GM04504 (cell line): ENCODE measurements at regions not wholly inside any gene's neighbourhood (a gene's known extent, or its start where the extent isn't known, plus 50 kb on each side); places are given as distances from the start of the nearest gene placed in this dataset.

ENCODE experiments used
- DNase-seq: peaks from one replicate; pipeline ENCODE4 v3.0.0-alpha.2; 2012; ENCODE audit warnings: low read depth

DNA sequence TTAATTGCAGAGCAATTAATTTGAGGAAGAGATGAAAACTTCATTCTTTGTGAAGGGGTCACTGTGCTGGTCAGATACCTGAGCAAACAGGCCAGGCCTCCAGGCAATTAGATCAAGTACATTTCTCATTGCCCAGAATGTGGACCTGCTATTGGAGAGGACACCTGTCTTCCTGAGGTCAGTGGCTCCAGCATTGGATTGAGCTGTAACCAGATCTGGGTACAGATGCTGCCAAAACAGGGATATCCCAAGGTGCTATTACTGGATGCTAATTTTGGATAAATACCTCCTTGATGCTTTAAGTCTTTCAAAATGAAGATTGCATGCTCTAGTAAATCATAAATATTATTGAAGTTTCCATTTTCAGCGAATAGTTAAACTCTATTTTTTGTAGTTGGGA is 131.5 kb downstream of the FAM161A start:
- DNase-seq, result no peak

DNA sequence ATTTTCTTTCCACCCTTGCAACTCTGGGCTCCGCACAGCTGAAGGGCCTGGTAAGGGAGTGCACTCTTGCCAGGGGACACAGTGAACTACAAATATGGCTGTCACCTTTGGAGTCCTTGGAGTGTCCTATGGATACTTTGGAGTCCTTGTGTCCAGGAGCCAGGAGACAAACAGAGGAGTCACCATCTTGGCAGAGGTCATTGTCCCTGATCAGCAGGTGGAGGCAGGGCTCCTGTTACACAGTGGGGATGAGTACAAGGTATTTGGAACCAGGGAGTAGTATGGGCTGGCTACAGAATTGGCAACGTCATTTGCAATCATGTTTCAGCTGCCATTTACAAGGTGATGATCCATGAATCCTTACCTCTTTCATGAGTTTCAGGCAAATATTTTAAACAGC is 132.5 kb downstream of the FAM161A start:
- DNase-seq, result no peak

DNA sequence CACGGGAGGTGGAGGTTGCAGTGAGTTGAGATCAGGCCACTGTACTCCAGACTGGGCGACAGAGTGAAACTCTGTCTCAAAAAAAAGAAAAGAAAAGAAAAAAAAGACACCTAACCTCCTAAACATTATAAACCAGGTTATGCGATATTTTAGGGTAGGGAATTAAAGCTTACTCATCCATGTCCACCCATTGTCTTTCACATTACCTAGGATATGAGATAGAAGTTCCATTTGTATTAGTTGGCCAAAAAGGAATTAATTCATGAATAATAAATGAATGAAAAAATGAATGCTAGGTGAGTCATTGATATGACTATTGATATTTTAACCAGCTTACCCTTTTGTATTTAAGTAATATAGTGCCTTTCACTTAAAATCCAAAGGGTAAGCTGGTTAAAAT is 132.9 kb downstream of the FAM161A start:
- DNase-seq, result no peak

DNA sequence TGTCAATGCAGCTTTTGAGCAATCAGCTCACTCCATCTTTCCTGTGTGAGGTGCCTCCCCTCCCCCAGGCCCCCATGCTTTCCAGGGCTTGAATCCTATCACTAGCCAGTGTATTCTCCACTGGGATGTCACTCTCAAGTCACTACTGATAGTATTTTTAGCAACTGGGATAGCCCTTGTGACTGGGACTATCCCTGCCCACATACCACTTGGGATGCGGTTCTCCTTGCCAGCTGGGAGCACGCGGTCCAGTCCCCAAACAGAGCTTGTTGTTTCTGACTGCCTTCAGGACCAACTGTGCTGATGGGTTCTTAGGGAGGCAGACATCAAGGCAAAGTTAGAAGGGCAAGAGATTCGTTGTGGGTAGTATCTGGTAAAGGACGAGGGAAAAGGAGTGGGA is 134.9 kb downstream of the FAM161A start:
- DNase-seq, result no peak

DNA sequence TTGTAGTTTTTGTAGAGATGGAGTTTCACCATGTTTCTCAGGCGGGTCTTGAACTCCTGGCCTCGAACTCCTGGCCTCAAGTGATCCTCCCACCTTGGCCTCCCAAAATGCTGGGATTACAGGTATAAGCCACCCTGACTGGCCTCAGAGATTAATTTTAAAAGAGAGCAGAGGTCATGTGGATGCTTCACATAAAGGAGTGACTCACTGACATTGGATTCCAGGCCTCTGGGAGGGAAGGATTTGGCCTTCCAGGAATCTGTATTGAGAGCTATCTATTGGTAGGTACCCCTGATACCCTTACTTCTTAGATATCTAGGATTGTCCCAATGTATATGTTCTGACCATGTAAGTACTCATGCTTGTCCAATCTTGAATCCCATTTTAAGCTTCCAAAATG is 138.4 kb downstream of the FAM161A start:
- DNase-seq, result no peak

DNA sequence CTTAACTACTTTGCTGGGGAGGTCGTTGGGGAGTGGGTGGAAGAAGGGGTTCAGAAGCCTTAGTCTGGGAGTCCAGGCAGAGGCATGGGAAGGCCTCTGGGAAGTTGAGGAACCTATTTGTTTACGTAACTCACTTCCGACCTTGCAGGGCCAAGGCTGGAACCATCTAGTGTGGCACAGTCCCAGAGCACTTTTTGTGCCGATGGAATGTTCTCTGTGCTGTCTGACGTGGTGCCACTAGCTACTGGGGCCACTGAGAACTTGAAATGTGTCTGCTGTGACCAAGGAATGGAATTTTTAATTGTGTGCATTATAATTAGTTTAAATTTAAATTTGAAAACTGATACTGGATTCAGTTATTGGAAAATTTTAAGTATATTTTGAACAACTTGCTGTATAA is 139.7 kb downstream of the FAM161A start:
- no peak for DNase-seq

DNA sequence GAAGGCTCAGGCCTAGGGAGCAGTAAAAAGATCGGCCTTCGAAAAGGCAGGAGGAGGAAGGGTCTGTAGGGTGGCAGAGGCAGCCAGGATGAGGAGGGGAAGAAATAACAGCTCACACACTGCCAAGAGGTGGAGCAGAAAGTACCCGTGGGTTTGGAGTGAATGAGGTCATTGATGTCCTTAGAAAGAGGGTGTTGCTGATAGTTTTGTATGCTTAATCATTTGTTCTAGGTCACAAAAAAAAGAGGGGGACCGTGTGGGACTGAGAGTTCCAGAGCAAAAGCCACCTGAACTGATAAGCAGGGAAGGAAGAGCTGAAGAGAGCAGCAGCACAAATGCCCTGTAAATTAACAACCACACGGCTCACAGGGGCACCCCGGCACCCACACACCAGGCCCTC is 140.4 kb downstream of the FAM161A start:
- no peak for DNase-seq

DNA sequence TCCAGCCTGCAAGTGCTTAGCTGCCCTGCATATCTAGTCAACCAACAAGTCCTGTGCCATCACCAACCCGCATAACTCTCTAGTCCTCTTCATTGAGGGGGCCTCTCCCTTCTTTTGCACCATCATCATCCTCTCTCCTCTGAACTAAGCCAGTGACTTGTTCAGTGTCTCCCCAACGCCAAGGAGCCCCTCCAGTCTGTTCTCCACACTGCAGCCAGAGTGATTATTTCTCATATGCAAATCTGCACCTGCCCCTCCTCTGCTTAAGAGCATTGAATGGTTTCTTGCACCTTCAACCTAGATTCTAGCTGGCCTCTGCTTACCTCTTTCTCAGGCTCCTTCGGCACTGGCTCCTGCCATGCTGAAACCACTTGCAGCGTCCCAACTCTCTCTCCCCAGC is 141.8 kb downstream of the FAM161A start:
- no peak for DNase-seq

DNA sequence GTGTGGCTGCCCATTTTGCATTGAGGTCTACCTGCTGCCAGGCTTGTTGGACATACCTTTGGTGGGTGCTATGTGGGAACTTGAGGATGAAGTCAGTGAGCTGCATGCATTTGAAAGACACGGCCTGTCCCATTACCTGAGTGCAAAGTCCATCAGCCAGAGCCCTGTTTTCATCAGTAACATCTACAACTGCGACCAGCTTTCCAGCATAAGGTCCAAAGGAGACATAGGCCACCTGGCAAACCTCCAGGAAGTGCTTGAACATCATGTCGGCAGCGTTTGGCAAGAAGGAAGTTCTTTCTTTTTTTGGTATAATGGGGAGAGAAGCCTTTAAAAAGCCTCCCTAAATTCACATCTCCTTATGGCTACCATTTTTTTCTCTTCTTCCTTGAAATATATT is 143.1 kb downstream of the FAM161A start:
- DNase-seq, result no peak

DNA sequence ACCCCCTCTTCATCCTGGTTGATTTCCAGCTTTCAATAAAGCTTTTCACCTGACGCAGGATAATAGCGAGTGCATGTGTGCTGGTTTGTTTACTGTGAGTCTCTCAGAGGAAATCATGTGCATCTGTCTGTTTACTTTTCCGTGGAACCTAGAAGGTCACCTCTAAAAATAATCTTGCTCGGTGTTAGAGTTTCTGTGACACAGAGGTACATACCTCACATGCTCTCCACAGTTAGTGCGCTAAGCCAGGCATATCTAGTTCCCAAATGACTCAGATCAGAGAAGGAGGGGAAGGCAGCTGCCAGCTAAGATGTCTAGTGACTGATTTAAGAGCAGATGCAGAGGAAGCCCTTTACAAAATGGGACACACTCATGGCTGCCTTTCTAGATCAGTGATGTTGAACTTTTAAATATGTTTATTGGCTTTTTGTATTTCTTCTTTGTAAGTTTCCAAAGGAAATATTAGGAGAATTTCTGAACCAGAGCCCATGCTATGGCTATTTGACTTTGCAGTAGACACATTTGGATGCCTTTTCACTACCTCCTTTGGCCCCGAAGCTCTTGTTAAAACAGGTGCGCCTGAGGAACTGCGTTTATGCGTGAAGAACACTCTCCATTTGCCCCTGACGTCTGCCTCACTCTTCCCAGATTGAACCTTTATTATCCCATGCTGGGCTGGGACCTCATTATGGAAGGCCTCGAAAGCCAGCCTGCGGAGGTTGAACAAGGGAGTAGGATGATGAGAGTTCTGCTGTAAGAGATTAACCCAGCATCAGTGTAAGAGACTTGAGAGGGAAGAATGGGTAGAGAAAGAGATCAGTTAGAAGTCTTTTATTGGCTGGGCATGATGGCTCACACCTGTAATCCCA is 145.6 kb downstream of the FAM161A start:
- DNase-seq, result no peak

DNA sequence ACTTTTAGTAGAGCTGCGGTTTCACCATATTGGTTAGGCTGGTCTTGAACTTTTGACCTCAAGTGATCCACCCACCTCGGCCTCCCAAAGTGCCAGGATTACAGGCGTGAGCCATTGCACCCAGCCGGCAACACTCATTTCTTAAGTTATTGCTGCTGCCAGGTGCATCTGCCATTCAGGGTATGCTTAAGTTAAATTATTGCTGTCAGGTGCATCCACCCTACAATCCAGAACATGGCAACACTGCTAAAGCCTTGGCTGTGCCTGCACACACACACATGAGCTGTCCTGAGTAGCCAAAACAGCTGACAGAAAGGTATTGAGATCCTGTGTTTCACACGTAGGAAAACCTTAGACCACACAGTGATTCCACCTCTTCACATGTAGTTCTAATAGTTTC is 148.2 kb downstream of the FAM161A start:
- no peak for DNase-seq

DNA sequence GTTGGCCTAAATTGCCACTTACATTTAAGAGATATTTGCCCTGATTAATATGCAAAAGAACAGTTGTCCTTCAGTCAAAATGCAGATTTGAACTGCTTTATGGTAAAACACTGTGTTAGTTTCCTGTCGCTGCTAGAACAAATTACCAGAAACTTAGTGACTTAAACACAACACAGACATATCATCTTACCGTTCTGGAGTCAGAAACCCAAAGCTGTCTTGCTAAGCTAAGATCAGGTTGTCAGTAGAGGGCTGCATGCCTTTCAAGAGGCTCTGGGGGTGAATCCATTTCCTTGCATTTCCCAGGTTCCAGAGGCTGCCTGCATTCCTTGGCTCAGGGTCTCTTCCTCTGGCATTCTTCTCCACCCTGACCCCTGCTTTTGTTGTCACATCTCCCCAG is 149.5 kb downstream of the FAM161A start:
- DNase-seq, result no peak

DNA sequence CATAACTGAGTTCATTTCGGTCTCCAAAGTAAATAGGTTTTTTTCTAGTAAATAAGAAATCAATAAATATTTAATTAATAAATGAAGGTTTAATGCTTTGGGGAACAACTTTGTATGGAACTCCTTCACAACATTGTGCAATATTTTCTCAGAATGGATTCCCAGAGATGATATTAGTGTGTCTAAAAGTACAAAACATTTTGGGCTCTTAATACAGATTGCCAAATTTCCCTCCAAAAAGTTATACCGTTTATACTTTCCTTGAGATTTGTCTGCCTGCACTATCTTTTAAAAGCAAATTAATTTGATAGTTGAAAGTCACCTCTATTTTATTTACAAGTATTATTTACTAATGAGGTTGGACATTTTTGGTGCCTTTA is 151.8 kb downstream of the FAM161A start:
- no peak for DNase-seq

DNA sequence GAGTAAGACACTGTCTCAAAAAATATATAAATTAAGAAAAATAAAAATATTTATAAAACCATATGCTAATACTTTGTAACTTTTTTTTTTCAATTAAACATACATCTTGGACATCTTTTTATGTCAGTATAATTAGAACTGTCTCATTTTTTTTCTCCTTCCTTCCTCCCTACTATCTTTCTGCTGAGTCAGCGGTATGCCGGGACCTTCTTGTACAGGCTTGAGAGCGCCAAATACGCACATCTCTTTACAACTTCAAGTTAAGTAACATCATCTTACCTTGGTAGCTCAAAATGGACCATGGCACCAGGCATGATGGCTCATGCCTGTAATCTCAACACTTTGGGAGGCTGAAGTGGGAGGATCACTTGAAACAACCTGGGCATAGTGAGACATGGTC is 153.4 kb downstream of the FAM161A start:
- DNase-seq, result no peak

DNA sequence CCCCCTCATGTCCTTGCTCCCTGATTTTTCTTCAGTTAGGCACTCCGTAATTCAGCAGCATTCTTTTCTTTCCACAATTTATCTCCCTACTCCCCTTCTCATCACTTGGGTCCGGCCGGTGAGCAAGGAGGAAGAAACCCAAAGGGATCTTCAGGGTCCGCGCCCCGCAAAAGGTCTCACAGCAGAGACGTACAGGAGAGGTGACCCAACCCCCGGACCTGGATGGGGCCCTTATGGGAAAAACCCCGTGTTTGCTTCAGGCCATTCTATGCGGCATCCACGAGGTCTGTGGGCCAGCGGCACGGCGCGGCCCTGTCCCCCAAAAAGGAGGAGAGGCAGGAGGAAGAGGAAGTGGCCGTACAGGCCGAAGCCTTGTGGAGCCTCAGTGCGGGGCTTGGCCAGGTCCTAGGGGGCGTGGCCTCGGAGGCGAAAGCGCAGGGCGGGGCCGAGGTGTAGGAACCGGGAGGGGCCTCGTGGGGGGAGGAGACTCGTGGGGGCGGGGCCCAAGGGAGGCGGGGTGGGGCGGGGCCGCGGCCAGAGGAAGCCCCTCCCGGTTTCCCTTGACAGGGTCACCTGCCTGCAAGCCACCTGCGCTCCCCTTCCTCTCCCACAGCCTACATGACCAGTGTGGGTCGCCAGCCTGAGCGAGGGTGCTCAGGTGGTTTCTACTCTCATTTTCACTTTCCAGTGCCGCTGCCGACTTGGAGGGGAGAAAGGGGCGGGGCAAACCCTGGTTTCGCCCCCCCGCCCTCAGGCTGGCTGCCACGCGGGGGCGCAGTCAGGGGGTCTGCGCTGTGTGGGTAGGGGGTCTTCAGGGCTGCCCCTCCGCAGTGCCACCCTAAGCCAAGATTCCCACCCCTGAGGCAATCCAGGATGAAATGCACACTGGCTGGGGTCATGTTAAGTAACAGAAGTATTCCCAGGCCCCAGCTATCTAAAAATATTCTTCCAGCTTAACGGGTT is 156.4 kb upstream of the XPO1 start:
- DNase-seq, result peak; percentile 66

DNA sequence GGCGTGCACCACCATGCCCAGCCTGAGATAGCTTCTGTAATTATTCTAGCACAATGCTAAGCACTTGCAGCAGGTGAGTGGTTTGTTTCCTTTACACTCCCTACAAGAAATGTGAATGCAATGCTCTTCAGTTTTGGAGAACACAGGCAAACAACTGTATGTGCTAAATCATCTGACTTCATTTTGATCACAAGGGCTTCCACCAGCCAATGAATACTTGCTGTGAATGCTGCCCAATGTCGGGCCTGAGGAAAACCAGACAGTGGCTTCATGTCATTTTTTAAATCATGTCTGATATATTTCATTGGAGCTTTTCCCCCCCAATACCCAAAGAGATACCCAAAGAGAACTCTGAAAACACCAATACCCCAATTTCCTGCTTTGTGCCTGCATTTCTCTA is 155.6 kb upstream of the XPO1 start:
- DNase-seq, result no peak

DNA sequence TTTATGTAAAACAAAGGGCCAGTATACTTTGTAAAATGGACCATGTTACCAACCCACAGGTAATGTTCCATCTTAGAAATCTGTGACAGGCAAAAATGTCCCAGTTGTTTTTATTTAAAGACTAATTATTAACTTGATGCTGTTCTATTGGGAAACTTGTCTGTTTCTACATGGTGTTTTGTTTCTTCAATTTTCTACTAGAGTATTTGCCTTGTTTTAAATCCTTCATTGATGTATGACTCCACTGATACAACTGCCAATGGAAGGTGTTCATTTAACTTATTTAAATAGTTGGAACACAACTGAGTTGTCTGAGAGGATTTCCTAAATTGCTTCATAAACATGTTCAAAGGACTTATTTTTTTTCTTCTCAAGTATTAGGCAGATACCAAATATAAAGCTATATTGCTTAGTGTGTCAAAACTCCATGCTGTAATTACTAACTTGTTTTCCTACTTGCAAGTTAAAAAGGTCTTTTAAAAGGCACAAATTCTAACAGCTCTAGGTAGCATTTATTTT is 152.0 kb upstream of the XPO1 start:
- DNase-seq, result no peak

DNA sequence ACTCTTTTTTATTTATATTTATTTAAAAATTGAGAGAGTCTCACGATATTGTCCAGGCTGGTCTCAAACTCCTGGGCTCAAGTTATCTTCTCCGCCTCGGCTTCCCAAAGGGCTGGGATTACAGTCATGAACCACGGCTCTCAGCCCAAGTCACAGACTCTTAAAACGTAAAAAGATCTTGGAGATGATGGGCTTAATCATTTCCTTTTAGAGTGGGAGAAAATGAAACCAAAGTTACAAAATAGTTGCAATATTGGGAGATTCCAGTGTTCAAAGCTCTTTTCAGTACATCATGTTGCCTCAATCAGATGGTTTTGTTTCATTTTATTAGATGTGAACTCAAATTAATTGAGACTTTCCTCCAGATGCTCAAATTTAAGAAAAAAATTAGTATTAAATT is 151.4 kb upstream of the XPO1 start:
- no peak for DNase-seq

DNA sequence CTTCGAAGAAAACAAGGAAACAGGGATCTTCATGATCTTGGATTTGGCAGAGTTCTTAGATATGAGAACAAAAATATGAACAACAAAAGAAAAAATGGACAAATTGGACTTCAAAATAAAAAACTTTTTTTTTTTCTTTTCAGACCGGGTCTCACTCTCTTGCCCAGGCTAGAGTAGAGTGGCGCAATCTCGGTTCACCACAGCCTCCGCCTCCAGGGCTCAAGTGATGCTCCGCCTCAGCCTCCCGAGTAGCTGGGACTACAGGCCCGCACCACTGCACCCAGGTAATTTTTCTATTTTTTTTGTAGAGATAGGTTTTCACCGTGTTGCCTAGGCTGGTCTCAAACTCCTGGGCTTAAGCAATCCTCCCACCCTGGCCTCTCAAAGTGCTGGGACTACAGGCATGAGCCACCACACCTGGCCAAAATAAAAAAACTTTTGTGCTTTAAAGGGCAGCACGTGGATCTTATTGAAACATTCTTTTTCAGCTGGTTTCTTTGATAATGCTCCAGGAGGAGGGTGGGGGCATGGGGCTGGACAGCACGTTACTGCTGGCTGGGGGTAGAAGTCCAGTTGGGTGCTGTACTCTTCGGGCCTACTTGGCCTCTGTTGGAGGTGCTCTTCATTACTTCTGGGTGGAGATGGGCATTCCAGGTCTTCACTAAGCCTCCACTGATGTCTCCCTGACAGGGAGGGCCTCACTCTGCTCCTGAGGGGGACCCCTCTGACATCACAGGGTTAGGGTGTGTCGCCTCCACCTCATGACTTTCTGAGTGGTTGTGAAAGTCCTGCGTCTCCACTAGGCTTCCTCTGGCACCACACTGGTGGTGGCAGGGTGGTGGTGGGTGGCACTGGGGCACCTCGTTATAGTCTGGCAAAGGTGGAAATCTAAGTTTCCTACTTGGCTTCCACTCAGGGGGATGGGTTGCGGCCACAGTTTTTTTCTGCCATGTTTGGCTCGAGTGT is 150.5 kb upstream of the XPO1 start:
- no peak for DNase-seq

DNA sequence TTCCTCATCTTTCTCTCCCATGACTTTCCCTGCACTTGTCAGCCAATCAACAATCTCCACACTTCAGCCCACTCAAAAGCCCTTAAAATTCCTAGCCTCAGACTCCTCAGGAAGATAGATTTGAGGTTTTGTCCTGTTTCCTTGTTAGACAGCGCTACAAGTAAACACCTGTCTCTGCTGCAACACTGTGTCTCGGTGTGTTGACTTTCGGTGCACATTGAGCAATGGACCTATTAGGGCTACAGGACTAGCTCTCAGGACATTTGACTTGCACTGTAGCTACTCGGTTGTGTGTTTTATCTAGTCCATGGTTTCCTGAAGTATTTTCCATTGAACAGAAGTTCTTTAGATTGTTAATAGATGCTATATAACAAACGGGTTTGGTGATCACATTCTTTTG is 140.9 kb upstream of the XPO1 start:
- no peak for DNase-seq

DNA sequence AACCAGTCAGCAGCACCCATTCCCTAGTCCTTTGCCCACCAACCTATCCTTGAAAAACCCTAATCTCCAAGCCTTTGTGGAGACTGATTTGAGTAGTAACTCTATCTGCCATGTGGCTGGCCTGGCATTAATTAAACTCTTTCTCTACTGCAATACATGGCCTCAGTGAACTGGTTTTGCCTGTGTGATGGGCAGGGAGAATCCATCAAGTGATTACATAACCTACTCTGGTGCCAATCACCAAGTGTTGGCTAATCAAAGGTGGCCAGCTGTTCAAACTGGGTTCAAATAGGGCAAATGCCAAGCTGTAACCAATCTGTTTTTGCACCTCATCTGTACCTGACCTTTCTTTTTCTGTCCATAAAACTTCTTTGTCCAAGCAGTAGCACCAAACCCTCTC is 139.8 kb upstream of the XPO1 start:
- DNase-seq, result no peak

DNA sequence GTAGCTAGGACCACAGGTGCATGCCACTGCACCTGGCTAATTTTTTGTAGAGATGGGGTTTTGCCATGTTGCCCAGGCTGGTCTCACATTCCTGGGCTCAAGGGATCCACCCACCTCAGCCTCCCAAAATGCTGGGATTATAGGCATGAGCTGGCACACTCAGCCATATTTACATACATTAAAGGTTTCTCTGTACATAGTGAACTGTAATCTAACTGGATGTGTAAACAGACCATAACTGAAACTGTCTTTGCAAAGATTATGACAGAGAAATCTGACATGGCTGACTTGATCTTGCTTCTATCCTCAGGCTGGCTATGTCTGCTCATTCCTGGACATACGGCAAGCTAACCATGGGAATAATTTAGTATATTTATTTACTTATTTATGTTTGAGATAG is 139.2 kb upstream of the XPO1 start:
- no peak for DNase-seq
